Uterus (tissue), 3 donors: ENCODE measurements at regions not wholly inside any gene's neighbourhood (a gene's known extent, or its start where the extent isn't known, plus 50 kb on each side); places are given as distances from the start of the nearest gene placed in this dataset.

Experiments
- DNase-seq, 2 donors: peaks; one replicate each; pipeline ENCODE4 v3.0.0-alpha.2; 2019 to 2020
- H3K27ac ChIP-seq, 2 donors: fragments of 200-600 bp; sonication (generic); 1 replicate in 1 of 2; 2 replicates in 1 of 2; pipeline ENCODE4 v1.5.1; 2016 to 2018
- H3K27me3 ChIP-seq, 2 donors: fragments of 200-600 bp; sonication (generic); one replicate each; pipeline ENCODE4 v1.5.1; 2018 to 2019; ENCODE audit warnings: control low read depth in 1 of 2
- H3K36me3 ChIP-seq, 2 donors: fragments of 200-600 bp; sonication (generic); one replicate each; pipeline ENCODE4 v1.5.1; 2019; ENCODE audit warnings: control low read depth in 1 of 2
- H3K4me1 ChIP-seq, 2 donors: fragments of 200-600 bp; sonication (generic); one replicate each; pipeline ENCODE4 v1.5.1; 2018 to 2019; ENCODE audit warnings: control low read depth in 1 of 2
- H3K4me3 ChIP-seq, 2 donors: fragments of 200-600 bp; sonication (generic); 1 replicate in 1 of 2; 2 replicates in 1 of 2; pipeline ENCODE4 v1.5.1; 2018 to 2019; ENCODE audit warnings: mild to moderate bottlenecking in 1 of 2
- H3K9me3 ChIP-seq, 2 donors: fragments of 200-600 bp; sonication (generic); one replicate each; pipeline ENCODE4 v1.5.1; 2019; ENCODE audit warnings: control low read depth in 1 of 2
- CTCF ChIP-seq, 4 experiments: fragments of 200-600 bp in 2 of 4; fragments of 450-650 bp in 2 of 4; sonication (generic) in 2 of 4; IDR thresholded peaks; one replicate each; pipeline ENCODE4 v1.5.1; 2016 to 2019; ENCODE audit warnings: antibody characterized with exemption in 4 of 4, mild to moderate bottlenecking in 2 of 4, moderate library complexity in 1 of 4
- POLR2A ChIP-seq, 2 donors: fragments of 450-650 bp; IDR thresholded peaks; one replicate each; pipeline ENCODE4 v1.6.1; 2016; ENCODE audit warnings: antibody characterized with exemption in 2 of 2, mild to moderate bottlenecking in 1 of 2, moderate library complexity in 1 of 2
- intact Hi-C: fragments of 100-400 bp; cut with DNase I; formaldehyde crosslinking; loops from one replicate; pipeline ENCODE4 v1.15.1; 2023; ENCODE audit warnings: low total_unique reads
- donor health status: DM: yes; HTN: yes; CAD: no.

GRCh38 chr3:116873142-116873541 is 163.6 kb downstream of the TUSC7 start:
- Histone ChIP-seq H3K4me1 (no peaks in the 10 kb centered on the region), H3K9me3 (no peaks in the 10 kb centered on the region), H3K4me3 (no peak overlapping the region), H3K36me3 (no peaks in the 10 kb centered on the region), H3K27ac (no peak overlapping the region), H3K27me3 (no peaks in the 10 kb centered on the region)
- no peak for DNase-seq
- intact Hi-C loops, result no loop called here
- TF ChIP-seq CTCF (IDR thresholded peaks at IDR 0.05) (no peak), POLR2A (IDR thresholded peaks at IDR 0.05) (no peak)

GRCh38 chr3:116877968-116878367 is 168.4 kb downstream of the TUSC7 start:
- no peak overlapping the region for H3K27ac ChIP-seq
- no peaks in the 10 kb centered on the region for H3K36me3 ChIP-seq
- no peaks in the 10 kb centered on the region for H3K4me1 ChIP-seq
- DNase-seq, result no peak
- H3K9me3 ChIP-seq, result no peaks in the 10 kb centered on the region
- no peak overlapping the region for H3K4me3 ChIP-seq
- intact Hi-C loops, result no loop called here
- no peaks in the 10 kb centered on the region for H3K27me3 ChIP-seq
- TF ChIP-seq CTCF (IDR thresholded peaks at IDR 0.05) (no peak), POLR2A (IDR thresholded peaks at IDR 0.05) (no peak)

- Histone ChIP-seq H3K36me3 (no peaks in the 10 kb centered on the region), H3K27ac (no peak overlapping the region), H3K27me3 (no peaks in the 10 kb centered on the region), H3K9me3 (no peaks in the 10 kb centered on the region), H3K4me3 (no peak overlapping the region), H3K4me1 (no peaks in the 10 kb centered on the region)
- TF ChIP-seq POLR2A (IDR thresholded peaks at IDR 0.05) (no peak), CTCF (IDR thresholded peaks at IDR 0.05) (no peak)
- no peak for DNase-seq
- intact Hi-C loops, result no loop called here
These were observed 176.8 kb downstream of the TUSC7 start for GRCh38 chr3:116886202-116886893.

- Histone ChIP-seq H3K9me3 (no peaks in the 10 kb centered on the region), H3K36me3 (no peaks in the 10 kb centered on the region), H3K27ac (no peak overlapping the region), H3K4me1 (no peaks in the 10 kb centered on the region), H3K27me3 (peaks cover 0 to 5% of the 10 kb centered on the region in 2 donors), H3K4me3 (no peak overlapping the region)
- DNase-seq, result no peak
- TF ChIP-seq CTCF (IDR thresholded peaks at IDR 0.05), result no peak
- no peak for TF ChIP-seq POLR2A (IDR thresholded peaks at IDR 0.05)
- intact Hi-C loops, result no loop called here
These were observed 186.5 kb downstream of the TUSC7 start for GRCh38 chr3:116896116-116896515.

- Histone ChIP-seq H3K27ac (no peak overlapping the region), H3K4me1 (no peaks in the 10 kb centered on the region), H3K9me3 (no peaks in the 10 kb centered on the region), H3K27me3 (peaks cover 0 to 5% of the 10 kb centered on the region in 2 donors), H3K4me3 (no peak overlapping the region), H3K36me3 (no peaks in the 10 kb centered on the region)
- DNase-seq, result no peak
- intact Hi-C loops, result no loop called here
- TF ChIP-seq POLR2A (IDR thresholded peaks at IDR 0.05), result no peak
- no peak for TF ChIP-seq CTCF (IDR thresholded peaks at IDR 0.05)
These were observed 187.8 kb downstream of the TUSC7 start for GRCh38 chr3:116897382-116897781.
